PC-3 (cell line): ENCODE measurements at regions not wholly inside any gene's neighbourhood (a gene's known extent, or its start where the extent isn't known, plus 50 kb on each side); places are given as distances from the start of the nearest gene placed in this dataset.

ENCODE experiments used
- ATAC-seq: fragments of 200-7000 bp; cut with Tn5 transposase; 2 replicates; pipeline ENCODE4 v1.9.1; 2020; ENCODE audit warnings: mild to moderate bottlenecking, moderate library complexity
- BruUV-seq: library from RNA; stranded (reverse); fragments of 400-500 nt; replicated peaks from 2 replicates; lab custom pipeline; 2021; lab: Mats Ljungman, UMichigan
- CTCF ChIA-PET: fragments of 300-600 bp; sonication (Branson Sonifier 250); formaldehyde crosslinking; loops from one replicate; lab custom pipeline; 2022; ENCODE audit warnings: antibody characterized with exemption; lab: Charles Lee
- POLR2A ChIA-PET: fragments of 300-600 bp; sonication (Branson Sonifier 250); formaldehyde crosslinking; loops from one replicate; lab custom pipeline; 2022; ENCODE audit warnings: antibody characterized with exemption; ENCODE audit not compliant: unreplicated experiment; lab: Charles Lee
- DNase-seq: peaks from one replicate; pipeline ENCODE4 v3.0.0-alpha.2; 2015
- H2AFZ ChIP-seq: fragments of 300-600 bp; sonication (generic); 2 replicates; pipeline ENCODE4 v1.6.0; 2016; ENCODE audit warnings: antibody characterized with exemption, low read length
- H3F3A ChIP-seq: fragments of 300-600 bp; sonication (generic); one replicate; pipeline ENCODE4 v1.6.0; 2017; ENCODE audit warnings: antibody characterized with exemption, low read length, control low read depth, mild to moderate bottlenecking; ENCODE audit not compliant: unreplicated experiment
- H3K27ac ChIP-seq: fragments of 300-600 bp; sonication (generic); 2 replicates; pipeline ENCODE4 v1.5.1; 2016; ENCODE audit warnings: mild to moderate bottlenecking, low read length
- H3K27me3 ChIP-seq: fragments of 300-600 bp; sonication (generic); 2 replicates; pipeline ENCODE4 v1.6.1; 2016; ENCODE audit warnings: low read length, mixed read lengths
- H3K36me3 ChIP-seq: fragments of 300-600 bp; sonication (generic); 2 replicates; pipeline ENCODE4 v1.6.1; 2016; ENCODE audit warnings: low read depth, mixed run types, low read length, mixed read lengths
- H3K4me1 ChIP-seq: fragments of 300-600 bp; sonication (generic); 2 replicates; pipeline ENCODE4 v1.5.1; 2016; ENCODE audit warnings: low read length; ENCODE audit not compliant: insufficient read depth
- H3K4me2 ChIP-seq: fragments of 300-600 bp; sonication (generic); 2 replicates; pipeline ENCODE4 v1.6.0; 2016; ENCODE audit warnings: low read length
- H3K4me3 ChIP-seq: fragments of 300-600 bp; sonication (generic); 2 replicates; pipeline ENCODE4 v1.5.1; 2016; ENCODE audit warnings: mild to moderate bottlenecking, low read length, mixed read lengths
- H3K79me2 ChIP-seq: fragments of 300-600 bp; sonication (generic); 2 replicates; pipeline ENCODE4 v1.6.1; 2017; ENCODE audit warnings: low read length, mixed read lengths
- H3K9ac ChIP-seq: fragments of 300-600 bp; sonication (generic); 2 replicates; pipeline ENCODE4 v1.6.0; 2016; ENCODE audit warnings: mild to moderate bottlenecking, low read length
- H3K9me2 ChIP-seq: fragments of 300-600 bp; sonication (generic); replicated peaks from 2 replicates; pipeline ENCODE4 v1.6.1; 2016; ENCODE audit warnings: mixed run types, low read length, mixed read lengths
- H3K9me3 ChIP-seq: fragments of 300-600 bp; sonication (generic); 2 replicates; pipeline ENCODE4 v1.6.1; 2016; ENCODE audit warnings: low read length, mixed read lengths
- H4K20me1 ChIP-seq: fragments of 300-600 bp; sonication (generic); 2 replicates; pipeline ENCODE4 v1.6.1; 2016; ENCODE audit warnings: low read length, mixed read lengths
- EZH2 ChIP-seq: fragments of 300-600 bp; sonication (generic); IDR thresholded peaks from one replicate; pipeline ENCODE4 v1.6.1; 2017; ENCODE audit warnings: antibody characterized with exemption, mild to moderate bottlenecking, low read length; ENCODE audit not compliant: unreplicated experiment
- EZH2phosphoT487 ChIP-seq: fragments of 300-600 bp; sonication (generic); IDR thresholded peaks from 2 replicates; pipeline ENCODE4 v1.6.1; 2018; ENCODE audit warnings: mild to moderate bottlenecking, antibody characterized with exemption, low read length, borderline replicate concordance
- intact Hi-C: fragments of 100-400 bp; cut with micrococcal nuclease; formaldehyde crosslinking; loops from 2 replicates; pipeline ENCODE4 v1.9.0; 2023
- TF ChIP-seq, protein P1 (sequence below): fragments of 300-600 bp; sonication (generic); conservative IDR thresholded peaks from 2 replicates; pipeline ENCODE4 v1.5.1; 2017; ENCODE audit warnings: antibody characterized with exemption, low read depth, mild to moderate bottlenecking, low read length

DNA sequence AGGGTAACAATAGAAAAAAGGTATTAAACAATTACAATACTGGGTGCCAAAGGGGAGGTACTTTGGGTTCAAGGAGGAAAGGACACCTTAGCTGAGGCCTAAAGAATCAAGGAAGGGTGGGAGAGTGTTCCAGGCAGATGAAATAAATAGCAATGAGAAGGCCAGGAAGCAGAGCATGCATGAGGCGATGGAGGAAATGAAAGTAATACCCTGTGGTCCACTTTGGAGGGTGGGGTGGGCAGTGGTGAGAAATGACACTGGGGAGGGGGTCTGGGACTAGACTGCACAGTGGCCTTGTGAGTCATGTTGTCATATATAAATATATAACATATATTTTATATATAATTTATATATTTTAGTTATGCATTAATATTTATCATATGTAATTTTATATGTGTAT lies 55.9 kb downstream of the BHLHE40 start:
- no peaks in the 10 kb centered on the region for H3K79me2 ChIP-seq
- DNase-seq (no peak), ATAC-seq (no peak)
- intact Hi-C loops = no loop called here
- no peak overlapping the region for H3K9ac ChIP-seq
- CTCF ChIA-PET = no interaction called here
- no peak overlapping the region for H3K27ac ChIP-seq
- TF ChIP-seq, protein P1, sequence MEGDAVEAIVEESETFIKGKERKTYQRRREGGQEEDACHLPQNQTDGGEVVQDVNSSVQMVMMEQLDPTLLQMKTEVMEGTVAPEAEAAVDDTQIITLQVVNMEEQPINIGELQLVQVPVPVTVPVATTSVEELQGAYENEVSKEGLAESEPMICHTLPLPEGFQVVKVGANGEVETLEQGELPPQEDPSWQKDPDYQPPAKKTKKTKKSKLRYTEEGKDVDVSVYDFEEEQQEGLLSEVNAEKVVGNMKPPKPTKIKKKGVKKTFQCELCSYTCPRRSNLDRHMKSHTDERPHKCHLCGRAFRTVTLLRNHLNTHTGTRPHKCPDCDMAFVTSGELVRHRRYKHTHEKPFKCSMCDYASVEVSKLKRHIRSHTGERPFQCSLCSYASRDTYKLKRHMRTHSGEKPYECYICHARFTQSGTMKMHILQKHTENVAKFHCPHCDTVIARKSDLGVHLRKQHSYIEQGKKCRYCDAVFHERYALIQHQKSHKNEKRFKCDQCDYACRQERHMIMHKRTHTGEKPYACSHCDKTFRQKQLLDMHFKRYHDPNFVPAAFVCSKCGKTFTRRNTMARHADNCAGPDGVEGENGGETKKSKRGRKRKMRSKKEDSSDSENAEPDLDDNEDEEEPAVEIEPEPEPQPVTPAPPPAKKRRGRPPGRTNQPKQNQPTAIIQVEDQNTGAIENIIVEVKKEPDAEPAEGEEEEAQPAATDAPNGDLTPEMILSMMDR = no peak
- TF ChIP-seq EZH2phosphoT487 (no peak), EZH2 (no peak)
- H2AFZ ChIP-seq = no peak overlapping the region
- no peaks in the 10 kb centered on the region for H3F3A ChIP-seq
- H3K4me1 ChIP-seq = no peaks in the 10 kb centered on the region
- POLR2A ChIA-PET = no interaction called here
- H3K27me3 ChIP-seq = no peaks in the 10 kb centered on the region
- BruUV-seq = no TSS peak
- H3K4me3 ChIP-seq = no peak overlapping the region
- H3K9me2 ChIP-seq = no peaks in the 10 kb centered on the region
- no peak overlapping the region for H3K4me2 ChIP-seq
- H3K9me3 ChIP-seq = no peaks in the 10 kb centered on the region
- no peaks in the 10 kb centered on the region for H4K20me1 ChIP-seq
- H3K36me3 ChIP-seq = no peaks in the 10 kb centered on the region

DNA sequence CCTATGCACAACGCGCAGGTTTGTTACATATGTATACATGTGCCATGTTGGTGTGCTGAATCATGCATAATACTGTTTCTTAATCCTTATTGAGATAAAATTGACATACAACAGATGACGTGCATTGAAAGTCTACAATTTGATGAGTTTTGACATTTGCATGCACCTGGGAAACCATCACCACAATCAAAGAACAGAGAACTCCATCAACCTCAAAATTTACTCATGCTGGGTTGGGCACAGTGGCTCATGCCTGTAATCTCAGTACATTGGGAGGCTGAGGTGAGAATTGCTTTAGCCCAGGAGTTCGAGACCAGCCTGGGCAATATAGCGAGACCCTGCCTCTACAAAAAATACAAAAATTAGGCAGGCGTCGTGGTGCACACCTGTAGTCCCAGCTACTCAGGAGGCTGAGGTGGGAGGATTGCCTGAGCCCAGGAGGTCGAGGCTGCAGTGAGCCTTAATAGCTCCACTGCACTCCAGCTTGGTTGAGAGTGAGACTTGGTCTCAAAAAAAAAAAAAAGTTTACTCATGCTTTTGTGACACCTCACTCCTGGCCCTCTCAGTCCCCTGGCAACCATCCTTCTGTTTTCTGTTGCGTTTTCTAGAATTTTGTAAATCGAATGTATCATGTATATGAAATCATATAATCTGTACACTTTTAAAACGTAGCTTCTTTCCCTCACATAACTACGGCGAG lies 56.6 kb downstream of the BHLHE40 start:
- CTCF ChIA-PET = no interaction called here
- H3K9ac ChIP-seq = no peak overlapping the region
- H3K4me2 ChIP-seq = no peak overlapping the region
- TF ChIP-seq, protein P1 = no peak
- no peak for TF ChIP-seq EZH2
- no peak for TF ChIP-seq EZH2phosphoT487
- POLR2A ChIA-PET = interaction anchor here (0.5 kb wide), 1 partner anchor 57 kb away, joined by 3 read pairs; the partner anchor contains the start of gene BHLHE40
- H3K4me1 ChIP-seq = no peaks in the 10 kb centered on the region
- H3K9me2 ChIP-seq = no peaks in the 10 kb centered on the region
- H3K27me3 ChIP-seq = no peaks in the 10 kb centered on the region
- no peak overlapping the region for H3K27ac ChIP-seq
- no peaks in the 10 kb centered on the region for H3F3A ChIP-seq
- no peak overlapping the region for H2AFZ ChIP-seq
- DNase-seq (no peak), ATAC-seq (no peak)
- H3K9me3 ChIP-seq = no peaks in the 10 kb centered on the region
- no peaks in the 10 kb centered on the region for H3K79me2 ChIP-seq
- no peaks in the 10 kb centered on the region for H3K36me3 ChIP-seq
- BruUV-seq = no TSS peak
- no peaks in the 10 kb centered on the region for H4K20me1 ChIP-seq
- H3K4me3 ChIP-seq = no peak overlapping the region
- intact Hi-C loops = no loop called here

DNA sequence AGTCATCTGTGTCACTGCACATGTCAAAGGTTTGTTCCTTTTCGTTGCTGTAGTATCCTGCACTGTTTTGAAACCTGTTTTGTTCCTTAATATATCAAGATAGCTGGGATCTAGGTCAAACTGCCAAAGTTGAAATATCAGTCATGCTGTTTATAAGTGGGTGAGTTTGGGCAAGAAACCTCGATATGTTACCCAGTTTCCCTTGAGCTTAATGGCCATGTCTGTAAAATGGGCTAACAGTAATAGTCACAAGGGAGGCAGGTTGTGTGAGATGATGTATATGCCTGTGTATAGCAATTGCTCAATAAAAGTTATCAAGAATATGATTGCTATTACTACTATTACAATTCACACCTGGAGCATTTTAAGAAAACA lies 57.1 kb downstream of the BHLHE40 start:
- H3K9me2 ChIP-seq = no peaks in the 10 kb centered on the region
- no peak for TF ChIP-seq EZH2phosphoT487
- no peak for TF ChIP-seq EZH2
- no peaks in the 10 kb centered on the region for H3K27me3 ChIP-seq
- ChIA-PET CTCF (no interaction called here), POLR2A (interaction anchor here (0.5 kb wide), 1 partner anchor 57 kb away, joined by 3 read pairs; the partner anchor contains the start of gene BHLHE40)
- intact Hi-C loops = no loop called here
- H4K20me1 ChIP-seq = no peaks in the 10 kb centered on the region
- ATAC-seq (no peak), DNase-seq (no peak)
- H3K9me3 ChIP-seq = no peaks in the 10 kb centered on the region
- H3K4me3 ChIP-seq = no peak overlapping the region
- H2AFZ ChIP-seq = no peak overlapping the region
- no peaks in the 10 kb centered on the region for H3K36me3 ChIP-seq
- H3K79me2 ChIP-seq = no peaks in the 10 kb centered on the region
- no peak overlapping the region for H3K9ac ChIP-seq
- BruUV-seq = no TSS peak
- H3F3A ChIP-seq = no peaks in the 10 kb centered on the region
- H3K27ac ChIP-seq = no peak overlapping the region
- no peak overlapping the region for H3K4me2 ChIP-seq
- no peaks in the 10 kb centered on the region for H3K4me1 ChIP-seq
